Right cardiac atrium (tissue), 5 donors: ENCODE measurements at regions not wholly inside any gene's neighbourhood (a gene's known extent, or its start where the extent isn't known, plus 50 kb on each side); places are given as distances from the start of the nearest gene placed in this dataset.

ENCODE experiments used
- ATAC-seq, 2 donors: fragments of 200-7000 bp; cut with Tn5 transposase; one replicate each; pipeline versions ENCODE4 v1.8.0 to v1.9.1; 2020; ENCODE audit warnings: moderate library complexity in 2 of 2, mild to moderate bottlenecking in 1 of 2
- DNase-seq, 3 donors: peaks; one replicate each; pipeline ENCODE4 v3.0.0-alpha.2; 2020
- H3K27ac ChIP-seq: one replicate; pipeline ENCODE4 v1.5.1; 2013; ENCODE audit warnings: mild to moderate bottlenecking, low read length, control low read depth, moderate library complexity
- H3K27me3 ChIP-seq: one replicate; pipeline ENCODE4 v1.6.1; 2013; ENCODE audit not compliant: control insufficient read depth, insufficient read depth
- H3K4me1 ChIP-seq: one replicate; pipeline ENCODE4 v1.6.1; 2013; ENCODE audit warnings: low read length; ENCODE audit not compliant: control insufficient read depth, insufficient read depth
- H3K4me3 ChIP-seq: one replicate; pipeline ENCODE4 v1.5.1; 2013; ENCODE audit warnings: low read length, control low read depth
- H3K9me3 ChIP-seq: one replicate; pipeline ENCODE4 v1.6.1; 2013; ENCODE audit warnings: low read length; ENCODE audit not compliant: control insufficient read depth
- WGBS: extraction: QIAGEN DNeasy Blood & Tissue Kit; methylation state at CpG from one replicate; pipeline ENCODE4 v1.1.7; 2013; 5-methylcytosine and 5-hydroxymethylcytosine counted together
- intact Hi-C, 4 donors: fragments of 100-400 bp; cut with DNase I; formaldehyde crosslinking; loops; one replicate each; pipeline versions ENCODE4 v1.11.0 to v1.14.0; 2022 to 2023
- donor health status: healthy with polysubstance abuse.
- donor health status: DM: no; HTN: yes; CAD: no.
- donor health status: DM: no; HTN: no; CAD: no.
- donor health status: DM: no; HTN: yes; CAD: no; lungs with severe emphysema.
- donor health status: DM: yes; HTN: yes; CAD: no.

GRCh38 chr1:47612819-47613218 is 175.0 kb downstream of the FOXD2 start:
- 97% methylated on average over 1 of the region's 1 CpG for WGBS
- DNase-seq: no peak
- no peak overlapping the region for H3K27ac ChIP-seq
- no peaks in the 10 kb centered on the region for H3K27me3 ChIP-seq
- no peak overlapping the region for H3K4me3 ChIP-seq
- no peaks in the 10 kb centered on the region for H3K4me1 ChIP-seq
- ATAC-seq: no peak
- intact Hi-C loops: no loop called here
- no peaks in the 10 kb centered on the region for H3K9me3 ChIP-seq

- H3K4me1 ChIP-seq: no peaks in the 10 kb centered on the region
- H3K9me3 ChIP-seq: no peaks in the 10 kb centered on the region
- intact Hi-C loops: no loop called here
- no peaks in the 10 kb centered on the region for H3K27me3 ChIP-seq
- H3K27ac ChIP-seq: no peak overlapping the region
- 90% methylated on average over 3 of the region's 3 CpGs for WGBS
- DNase-seq: no peak
- H3K4me3 ChIP-seq: no peak overlapping the region
- no peak for ATAC-seq
Measured at GRCh38 chr1:47616036-47616435, 178.2 kb downstream of the FOXD2 start.

DNA sequence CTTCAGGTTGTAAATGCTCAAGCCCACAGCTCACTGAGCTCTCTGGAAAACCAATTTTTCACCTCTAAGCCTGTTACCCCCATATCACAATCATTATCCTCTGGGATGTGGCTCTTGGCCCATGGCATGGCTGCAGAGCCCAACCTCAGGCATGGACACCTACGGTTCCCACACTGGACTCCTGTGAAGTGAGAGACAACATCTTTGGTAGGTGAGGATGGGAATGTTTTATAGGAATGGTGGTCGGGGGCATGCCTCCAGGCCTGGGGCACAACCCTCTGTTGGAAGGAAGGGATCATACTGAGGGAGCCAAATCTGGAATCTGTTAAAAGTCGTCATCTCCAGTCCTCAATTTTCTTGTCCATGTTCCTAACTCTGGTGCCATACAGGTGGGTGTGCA is 179.1 kb downstream of the FOXD2 start:
- WGBS: 82% methylated on average over 3 of the region's 3 CpGs
- intact Hi-C loops: no loop called here
- Histone ChIP-seq H3K4me1 (no peaks in the 10 kb centered on the region), H3K4me3 (no peak overlapping the region), H3K27me3 (no peaks in the 10 kb centered on the region), H3K9me3 (no peaks in the 10 kb centered on the region), H3K27ac (no peak overlapping the region)
- no peak for ATAC-seq
- DNase-seq: no peak

DNA sequence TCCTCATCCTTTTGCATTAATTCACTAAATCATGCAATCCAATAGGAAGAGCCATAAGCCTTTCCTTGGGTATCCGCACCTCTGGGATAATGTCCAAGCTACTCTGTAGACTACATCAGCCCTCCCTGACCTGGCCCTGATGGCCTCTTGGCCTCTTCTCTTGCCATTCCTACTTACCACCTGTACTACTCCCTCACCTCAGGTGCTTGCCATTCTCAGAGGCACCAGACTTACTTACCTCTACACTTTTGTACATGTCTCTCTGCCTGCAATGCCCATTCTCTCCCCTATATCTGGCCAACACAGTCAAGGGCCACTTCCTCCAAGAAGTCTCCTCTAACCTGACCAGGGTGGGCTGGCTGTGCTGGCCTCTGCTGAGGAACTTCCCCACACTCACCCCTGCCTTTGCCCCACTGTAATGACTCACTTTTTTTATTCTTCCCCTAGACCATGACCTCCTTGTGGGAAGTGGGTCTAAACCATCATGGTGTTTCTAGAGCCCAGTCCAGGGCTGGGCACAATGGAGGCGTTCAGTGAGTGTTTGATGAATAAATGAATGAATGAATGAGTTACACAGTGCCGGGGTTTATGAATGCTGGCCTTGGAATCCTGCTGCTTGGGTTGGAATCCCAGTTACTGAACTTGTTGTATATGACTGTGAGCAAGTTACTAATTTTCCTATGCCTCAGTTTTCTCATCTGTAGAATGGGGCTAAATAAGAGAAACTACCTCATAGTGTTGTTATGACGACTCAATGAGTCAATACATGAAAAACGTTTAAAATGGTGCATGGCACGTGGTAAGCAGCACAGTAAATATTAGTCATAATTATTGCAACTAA is 179.8 kb downstream of the FOXD2 start:
- Histone ChIP-seq H3K4me3 (no peak overlapping the region), H3K9me3 (no peaks in the 10 kb centered on the region), H3K4me1 (no peaks in the 10 kb centered on the region), H3K27ac (no peak overlapping the region), H3K27me3 (no peaks in the 10 kb centered on the region)
- intact Hi-C loops: no loop called here
- no peak for DNase-seq
- WGBS: 87% methylated on average over 6 of the region's 6 CpGs
- ATAC-seq: no peak

GRCh38 chr1:47618222-47618720 is 180.4 kb downstream of the FOXD2 start:
- 85% methylated on average over 4 of the region's 4 CpGs for WGBS
- intact Hi-C loops: no loop called here
- ATAC-seq: no peak
- Histone ChIP-seq H3K27ac (no peak overlapping the region), H3K4me3 (no peak overlapping the region), H3K4me1 (no peaks in the 10 kb centered on the region), H3K9me3 (no peaks in the 10 kb centered on the region), H3K27me3 (no peaks in the 10 kb centered on the region)
- DNase-seq: no peak

DNA sequence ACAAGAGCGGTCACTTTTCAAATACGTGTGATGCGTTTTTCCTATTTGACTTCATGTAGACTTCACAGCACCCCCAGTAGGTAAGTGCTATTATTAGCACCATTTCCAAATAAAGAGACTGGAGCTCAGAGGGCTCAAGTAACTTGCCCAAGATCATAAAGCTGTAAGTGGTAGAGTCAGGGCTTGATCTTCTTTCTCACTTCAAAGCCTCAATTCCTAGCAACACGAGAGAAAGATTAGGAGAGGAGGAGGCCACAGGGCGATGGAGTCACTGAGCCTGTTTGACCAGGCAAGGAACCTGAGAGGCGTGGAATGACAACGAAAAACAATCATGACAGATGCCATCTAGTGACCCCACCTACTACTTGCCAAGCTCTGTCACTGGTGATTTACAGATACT is 181.0 kb downstream of the FOXD2 start:
- intact Hi-C loops: no loop called here
- Histone ChIP-seq H3K9me3 (no peaks in the 10 kb centered on the region), H3K4me1 (no peaks in the 10 kb centered on the region), H3K4me3 (no peak overlapping the region), H3K27ac (no peak overlapping the region), H3K27me3 (no peaks in the 10 kb centered on the region)
- WGBS: 75% methylated on average over 7 of the region's 7 CpGs
- ATAC-seq (no peak), DNase-seq (no peak)

GRCh38 chr1:47621483-47621882 is 183.6 kb downstream of the FOXD2 start:
- Histone ChIP-seq H3K4me3 (no peak overlapping the region), H3K4me1 (no peaks in the 10 kb centered on the region), H3K27me3 (no peaks in the 10 kb centered on the region), H3K27ac (no peak overlapping the region), H3K9me3 (no peaks in the 10 kb centered on the region)
- intact Hi-C loops: no loop called here
- ATAC-seq (no peak), DNase-seq (no peak)
- 89% methylated on average over 6 of the region's 6 CpGs for WGBS

DNA sequence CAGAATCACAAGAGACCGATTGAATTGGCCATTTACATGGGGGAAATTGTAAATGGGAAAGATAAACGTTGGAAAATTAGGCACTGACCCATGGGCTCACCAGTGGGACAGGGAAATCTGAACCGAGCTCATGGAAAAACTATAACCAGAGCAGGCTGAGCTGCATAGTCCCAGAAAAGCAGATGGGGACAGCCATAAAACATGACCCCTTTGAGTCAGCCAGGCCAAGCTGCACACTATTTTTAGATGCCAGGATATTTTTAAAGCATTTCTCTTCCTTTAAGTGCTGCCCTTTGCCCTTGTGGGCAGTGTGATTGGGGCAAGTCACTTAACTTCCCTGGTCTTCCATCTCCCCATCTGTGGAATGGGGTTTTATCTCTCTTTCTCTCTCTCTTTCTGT is 184.1 kb downstream of the FOXD2 start:
- Histone ChIP-seq H3K27ac (no peak overlapping the region), H3K27me3 (no peaks in the 10 kb centered on the region), H3K4me3 (no peak overlapping the region), H3K9me3 (no peaks in the 10 kb centered on the region), H3K4me1 (no peaks in the 10 kb centered on the region)
- DNase-seq: no peak
- WGBS: 44% methylated on average over 3 of the region's 3 CpGs
- intact Hi-C loops: no loop called here
- no peak for ATAC-seq

GRCh38 chr1:47622776-47623556 is 185.1 kb downstream of the FOXD2 start:
- no peaks in the 10 kb centered on the region for H3K4me1 ChIP-seq
- no peak overlapping the region for H3K4me3 ChIP-seq
- H3K9me3 ChIP-seq: no peaks in the 10 kb centered on the region
- WGBS: 81% methylated on average over 8 of the region's 8 CpGs
- no peak overlapping the region for H3K27ac ChIP-seq
- ATAC-seq (no peak), DNase-seq (no peak)
- intact Hi-C loops: no loop called here
- no peaks in the 10 kb centered on the region for H3K27me3 ChIP-seq

- intact Hi-C loops: no loop called here
- ATAC-seq: no peak
Measured at GRCh38 chr1:47623557-47623940, 185.7 kb downstream of the FOXD2 start.

GRCh38 chr1:47624531-47624930 is 186.7 kb downstream of the FOXD2 start:
- H3K27me3 ChIP-seq: no peaks in the 10 kb centered on the region
- ATAC-seq: no peak
- no peak for DNase-seq
- no peak overlapping the region for H3K27ac ChIP-seq
- no peaks in the 10 kb centered on the region for H3K4me1 ChIP-seq
- 62% methylated on average over 4 of the region's 4 CpGs for WGBS
- no peaks in the 10 kb centered on the region for H3K9me3 ChIP-seq
- intact Hi-C loops: no loop called here
- H3K4me3 ChIP-seq: no peak overlapping the region

More at GRCh38 chr1:47623557-47623940, 185.7 kb downstream of the FOXD2 start:
- Histone ChIP-seq H3K9me3 (no peaks in the 10 kb centered on the region), H3K4me3 (no peak overlapping the region), H3K4me1 (no peaks in the 10 kb centered on the region), H3K27me3 (no peaks in the 10 kb centered on the region), H3K27ac (no peak overlapping the region)
- no peak for DNase-seq
- WGBS: 94% methylated on average over 5 of the region's 5 CpGs
